HEK293T (cell line): ENCODE measurements at regions not wholly inside any gene's neighbourhood (a gene's known extent, or its start where the extent isn't known, plus 50 kb on each side); places are given as distances from the start of the nearest gene placed in this dataset.
"Not testable (repeated sequence)": the region's sequence is repeated elsewhere in the genome, so short reads cannot be mapped to it uniquely, and the experiment has no call there.

ENCODE experiments used
- CTCF ChIA-PET: fragments of 350-600 bp; formaldehyde crosslinking; extraction: SDS; loops from one replicate; lab custom pipeline; 2021; ENCODE audit warnings: antibody characterized with exemption, inconsistent platforms; lab: Yijun Ruan, JAX
- POLR2A ChIA-PET: fragments of 350-600 bp; formaldehyde crosslinking; extraction: SDS; loops from one replicate; lab custom pipeline; 2020; ENCODE audit warnings: antibody characterized with exemption, inconsistent platforms; lab: Yijun Ruan, JAX
- DNase-seq: peaks from one replicate; pipeline ENCODE4 v3.0.0; 2012; ENCODE audit warnings: mixed read lengths; ENCODE audit errors: extremely low spot score
- ARNT ChIP-seq: fragments of 450-650 bp; IDR thresholded peaks from 2 replicates; pipeline ENCODE4 v1.6.1; 2017; ENCODE audit warnings: mild to moderate bottlenecking
- BHLHE40 ChIP-seq: fragments of 450-650 bp; IDR thresholded peaks from 2 replicates; pipeline ENCODE4 v1.6.1; 2016; ENCODE audit warnings: mild to moderate bottlenecking, moderate library complexity, borderline replicate concordance
- CTBP1 ChIP-seq: fragments of 450-650 bp; IDR thresholded peaks from 2 replicates; pipeline ENCODE4 v1.6.1; 2016; ENCODE audit warnings: borderline replicate concordance
- ELF4 ChIP-seq: fragments of 450-650 bp; IDR thresholded peaks from 2 replicates; pipeline ENCODE4 v1.6.1; 2017; ENCODE audit warnings: antibody characterized with exemption
- FOXA1 ChIP-seq: fragments of 450-650 bp; IDR thresholded peaks from 2 replicates; pipeline ENCODE4 v1.6.1; 2016; ENCODE audit warnings: mild to moderate bottlenecking
- FOXK2 ChIP-seq: fragments of 450-650 bp; IDR thresholded peaks from 2 replicates; pipeline ENCODE4 v1.6.1; 2016; ENCODE audit warnings: mild to moderate bottlenecking
- FOXM1 ChIP-seq: fragments of 450-650 bp; IDR thresholded peaks from 2 replicates; pipeline ENCODE4 v1.6.1; 2017; ENCODE audit warnings: mild to moderate bottlenecking, borderline replicate concordance
- HDGF ChIP-seq: fragments of 450-650 bp; IDR thresholded peaks from 2 replicates; pipeline ENCODE4 v1.6.1; 2017; ENCODE audit warnings: antibody characterized with exemption, borderline replicate concordance
- L3MBTL2 ChIP-seq: fragments of 450-650 bp; conservative IDR thresholded peaks from 2 replicates; pipeline ENCODE4 v1.6.1; 2016; ENCODE audit warnings: mild to moderate bottlenecking
- LEF1 ChIP-seq: fragments of 450-650 bp; IDR thresholded peaks from 2 replicates; pipeline ENCODE4 v1.6.1; 2017; ENCODE audit warnings: mild to moderate bottlenecking, borderline replicate concordance
- NFRKB ChIP-seq: fragments of 450-650 bp; IDR thresholded peaks from 2 replicates; pipeline ENCODE4 v1.6.1; 2016; ENCODE audit warnings: mild to moderate bottlenecking, moderate library complexity
- PKNOX1 ChIP-seq: fragments of 450-650 bp; IDR thresholded peaks from 2 replicates; pipeline ENCODE4 v1.6.1; 2016
- SP1 ChIP-seq: fragments of 450-650 bp; IDR thresholded peaks from 2 replicates; pipeline ENCODE4 v1.6.1; 2017
- SUZ12 ChIP-seq: fragments of 450-650 bp; IDR thresholded peaks from 2 replicates; pipeline ENCODE4 v1.6.1; 2016; ENCODE audit warnings: mild to moderate bottlenecking
- TARDBP ChIP-seq: fragments of 450-650 bp; IDR thresholded peaks from 2 replicates; pipeline ENCODE4 v1.6.1; 2016
- ZNF384 ChIP-seq: fragments of 450-650 bp; IDR thresholded peaks from 2 replicates; pipeline ENCODE4 v1.6.1; 2016

GRCh38 chr14:87405563-87405962 lies 587.4 kb downstream of the GALC start:
- POLR2A ChIA-PET: no interaction called here
- no peak for DNase-seq
- CTCF ChIA-PET: no interaction called here
- TF ChIP-seq L3MBTL2 (no peak), SP1 (no peak), TARDBP (no peak)

GRCh38 chr14:87397499-87397898 lies 595.5 kb downstream of the GALC start:
- DNase-seq: no peak
- CTCF ChIA-PET: no interaction called here

GRCh38 chr14:87391066-87391465 lies 601.9 kb downstream of the GALC start:
- TF ChIP-seq L3MBTL2 (no peak), CTBP1 (no peak), TARDBP (no peak), FOXA1 (no peak)
- POLR2A ChIA-PET: no interaction called here
- CTCF ChIA-PET: no interaction called here
- DNase-seq: no peak

More at GRCh38 chr14:87397499-87397898, 595.5 kb downstream of the GALC start:
- POLR2A ChIA-PET: no interaction called here
- TF ChIP-seq ELF4 (no peak), ARNT (no peak), CTBP1 (no peak), LEF1 (no peak)

GRCh38 chr14:87388946-87389345 lies 604.0 kb downstream of the GALC start:
- DNase-seq: no peak
- CTCF ChIA-PET: no interaction called here
- POLR2A ChIA-PET: no interaction called here
- TF ChIP-seq ARNT (no peak), FOXK2 (no peak), FOXM1 (no peak), NFRKB (no peak), ELF4 (no peak)

GRCh38 chr14:87387806-87388205 lies 605.2 kb downstream of the GALC start:
- TF ChIP-seq FOXK2 (no peak), PKNOX1 (no peak), LEF1 (no peak), BHLHE40 (no peak), L3MBTL2 (no peak), FOXM1 (no peak), ZNF384 (no peak)
- DNase-seq: no peak
- ChIA-PET POLR2A (no interaction called here), CTCF (no interaction called here)

GRCh38 chr14:87386524-87386923 lies 606.5 kb downstream of the GALC start:
- TF ChIP-seq ZNF384 (no peak), ELF4 (no peak), FOXM1 (no peak), L3MBTL2 (no peak), PKNOX1 (no peak), HDGF (no peak), TARDBP (no peak), LEF1 (no peak), SUZ12 (no peak), NFRKB (no peak), BHLHE40 (no peak), FOXK2 (no peak), SP1 (no peak), FOXA1 (no peak), CTBP1 (no peak), ARNT (no peak)

GRCh38 chr14:87380054-87380453 lies 612.9 kb downstream of the GALC start:
- POLR2A ChIA-PET: no interaction called here
- no peak for TF ChIP-seq LEF1
- TF ChIP-seq TARDBP: no peak
- no peak for TF ChIP-seq FOXK2
- no peak for TF ChIP-seq FOXA1
- no peak for TF ChIP-seq ZNF384
- no peak for TF ChIP-seq ELF4
- TF ChIP-seq FOXM1: no peak
- TF ChIP-seq SP1: no peak
- TF ChIP-seq CTBP1: no peak
- no peak for TF ChIP-seq L3MBTL2
- no peak for TF ChIP-seq SUZ12
- CTCF ChIA-PET: no interaction called here
- DNase-seq: no peak

More at GRCh38 chr14:87386524-87386923, 606.5 kb downstream of the GALC start:
- ChIA-PET CTCF (no interaction called here), POLR2A (no interaction called here)
- DNase-seq: no peak

GRCh38 chr14:87368751-87369150 lies 624.2 kb downstream of the GALC start:
- ChIA-PET CTCF (no interaction called here), POLR2A (no interaction called here)
- no peak for DNase-seq
- TF ChIP-seq PKNOX1 (no peak), LEF1 (no peak), L3MBTL2 (no peak), FOXM1 (no peak), NFRKB (no peak), SP1 (no peak), HDGF (no peak), BHLHE40 (no peak), CTBP1 (no peak), ARNT (no peak), FOXK2 (no peak), SUZ12 (no peak)

- CTCF ChIA-PET: not testable (repeated sequence)
These were observed 632.7 kb downstream of the GALC start for GRCh38 chr14:87360246-87360645.

More at GRCh38 chr14:87360246-87360645, 632.7 kb downstream of the GALC start:
- POLR2A ChIA-PET, DNase-seq: not testable (repeated sequence)
